WERI-Rb-1 (cell line): ENCODE measurements at regions not wholly inside any gene's neighbourhood (a gene's known extent, or its start where the extent isn't known, plus 50 kb on each side); places are given as distances from the start of the nearest gene placed in this dataset.

Source experiments
- DNase-seq: peaks from one replicate; pipeline ENCODE4 v3.0.0-alpha.2; 2020
- H3K27ac ChIP-seq: fragments of 250-450 bp; sonication (Bioruptor Pico); 2 replicates; pipeline ENCODE4 v1.5.1; 2020; ENCODE audit warnings: mild to moderate bottlenecking, moderate library complexity
- H3K27me3 ChIP-seq: fragments of 250-450 bp; sonication (Bioruptor Pico); 2 replicates; pipeline ENCODE4 v1.5.1; 2021; ENCODE audit warnings: mild to moderate bottlenecking, low read depth, moderate library complexity; ENCODE audit not compliant: insufficient read depth, severe bottlenecking
- H3K36me3 ChIP-seq: fragments of 250-450 bp; sonication (Bioruptor Pico); 2 replicates; pipeline ENCODE4 v1.5.1; 2020; ENCODE audit warnings: mild to moderate bottlenecking, moderate library complexity
- H3K4me3 ChIP-seq: 2 replicates; pipeline ENCODE4 v1.5.1; 2011; ENCODE audit warnings: low read depth, mild to moderate bottlenecking, control low read depth, low read length
- H3K9me3 ChIP-seq: fragments of 250-450 bp; sonication (Bioruptor Pico); 2 replicates; pipeline ENCODE4 v1.5.1; 2021; ENCODE audit warnings: mild to moderate bottlenecking, moderate library complexity; ENCODE audit not compliant: severe bottlenecking
- CTCF ChIP-seq: IDR thresholded peaks from 2 replicates; pipeline ENCODE4 v1.5.1; 2011; ENCODE audit warnings: low read depth, mild to moderate bottlenecking, control low read depth, inconsistent platforms, low read length

- H3K27me3 ChIP-seq, result no peaks in the 10 kb centered on the region
- TF ChIP-seq CTCF, result no peak
- no peak overlapping the region for H3K27ac ChIP-seq
- no peak overlapping the region for H3K4me3 ChIP-seq
- no peaks in the 10 kb centered on the region for H3K9me3 ChIP-seq
- no peaks in the 10 kb centered on the region for H3K36me3 ChIP-seq
- no peak for DNase-seq
Observed at GRCh38 chr3:72257203-72257602, 472.3 kb upstream of the PROK2 start.

GRCh38 chr3:72256716-72257115, 471.8 kb upstream of the PROK2 start:
- no peaks in the 10 kb centered on the region for H3K27me3 ChIP-seq
- no peak for TF ChIP-seq CTCF
- no peak overlapping the region for H3K27ac ChIP-seq
- no peak overlapping the region for H3K4me3 ChIP-seq
- no peaks in the 10 kb centered on the region for H3K9me3 ChIP-seq
- DNase-seq, result no peak
- no peaks in the 10 kb centered on the region for H3K36me3 ChIP-seq

- Histone ChIP-seq H3K27ac (no peak overlapping the region), H3K27me3 (no peaks in the 10 kb centered on the region), H3K9me3 (no peaks in the 10 kb centered on the region), H3K36me3 (no peaks in the 10 kb centered on the region), H3K4me3 (no peak overlapping the region)
- TF ChIP-seq CTCF, result no peak
- DNase-seq, result no peak
Observed at GRCh38 chr3:72255791-72256559, 471.0 kb upstream of the PROK2 start.

- no peak for DNase-seq
- Histone ChIP-seq H3K4me3 (no peak overlapping the region), H3K9me3 (no peaks in the 10 kb centered on the region), H3K27me3 (no peaks in the 10 kb centered on the region), H3K36me3 (no peaks in the 10 kb centered on the region), H3K27ac (no peak overlapping the region)
- no peak for TF ChIP-seq CTCF
Observed at GRCh38 chr3:72255191-72255590, 470.2 kb upstream of the PROK2 start.

GRCh38 chr3:72254483-72254882, 469.5 kb upstream of the PROK2 start:
- no peaks in the 10 kb centered on the region for H3K27me3 ChIP-seq
- H3K27ac ChIP-seq, result no peak overlapping the region
- no peak for TF ChIP-seq CTCF
- no peaks in the 10 kb centered on the region for H3K36me3 ChIP-seq
- no peaks in the 10 kb centered on the region for H3K9me3 ChIP-seq
- H3K4me3 ChIP-seq, result no peak overlapping the region
- no peak for DNase-seq

GRCh38 chr3:72250725-72251124, 465.8 kb upstream of the PROK2 start:
- no peak overlapping the region for H3K27ac ChIP-seq
- DNase-seq, result no peak
- H3K27me3 ChIP-seq, result no peaks in the 10 kb centered on the region
- no peak for TF ChIP-seq CTCF
- H3K9me3 ChIP-seq, result no peaks in the 10 kb centered on the region
- H3K4me3 ChIP-seq, result no peak overlapping the region
- no peaks in the 10 kb centered on the region for H3K36me3 ChIP-seq
